ENCODE measurements at regions not wholly inside any gene's neighbourhood (a gene's known extent, or its start where the extent isn't known, plus 50 kb on each side); places are given as distances from the start of the nearest gene placed in this dataset.

- TF ChIP-seq CTCF (IDR thresholded peaks at IDR 0.05; ENCODE audit: control insufficient read depth, extremely low read depth, insufficient read depth), result no peak
- H3K4me3 ChIP-seq (ENCODE audit: low read depth, low read length), result no peak overlapping the region
- no peak for DNase-seq (ENCODE audit: low read depth)
Observed at GRCh38 chr5:5039918-5040317, 100.2 kb upstream of the ADAMTS16 start.

GRCh38 chr5:5040712-5041111 lies 99.4 kb upstream of the ADAMTS16 start:
- no peak for DNase-seq (ENCODE audit: low read depth)
- H3K4me3 ChIP-seq (ENCODE audit: low read depth, low read length), result no peak overlapping the region
- TF ChIP-seq CTCF (IDR thresholded peaks at IDR 0.05; ENCODE audit: control insufficient read depth, extremely low read depth, insufficient read depth), result no peak

GRCh38 chr5:5042806-5043205 lies 97.3 kb upstream of the ADAMTS16 start:
- no peak for DNase-seq (ENCODE audit: low read depth)
- no peak for TF ChIP-seq CTCF (IDR thresholded peaks at IDR 0.05; ENCODE audit: control insufficient read depth, extremely low read depth, insufficient read depth)
- H3K4me3 ChIP-seq (ENCODE audit: low read depth, low read length), result no peak overlapping the region

- no peak for TF ChIP-seq CTCF (IDR thresholded peaks at IDR 0.05; ENCODE audit: control insufficient read depth, extremely low read depth, insufficient read depth)
- H3K4me3 ChIP-seq (ENCODE audit: low read depth, low read length), result no peak overlapping the region
- no peak for DNase-seq (ENCODE audit: low read depth)
Observed at GRCh38 chr5:5043346-5043745, 96.8 kb upstream of the ADAMTS16 start.

GRCh38 chr5:5044247-5044840 lies 95.8 kb upstream of the ADAMTS16 start:
- H3K4me3 ChIP-seq (ENCODE audit: low read depth, low read length), result no peak overlapping the region
- DNase-seq (ENCODE audit: low read depth), result no peak
- no peak for TF ChIP-seq CTCF (IDR thresholded peaks at IDR 0.05; ENCODE audit: control insufficient read depth, extremely low read depth, insufficient read depth)

GRCh38 chr5:5046680-5047502 lies 93.2 kb upstream of the ADAMTS16 start:
- H3K4me3 ChIP-seq (ENCODE audit: low read depth, low read length), result no peak overlapping the region
- no peak for DNase-seq (ENCODE audit: low read depth)
- no peak for TF ChIP-seq CTCF (IDR thresholded peaks at IDR 0.05; ENCODE audit: control insufficient read depth, extremely low read depth, insufficient read depth)

Data from LNCaP clone FGC (cell line).